ENCODE measurements at regions not wholly inside any gene's neighbourhood (a gene's known extent, or its start where the extent isn't known, plus 50 kb on each side); places are given as distances from the start of the nearest gene placed in this dataset.

- no peak overlapping the region for H3K4me3 ChIP-seq (replicated peaks; ENCODE audit: low read depth, low read length)
- TF ChIP-seq CTCF (IDR thresholded peaks at IDR 0.05; ENCODE audit: low read depth, low read length, missing control alignments): no peak
- no peak for DNase-seq (ENCODE audit: extremely low read depth, low read depth)
These were observed 1064.4 kb upstream of the ZEB2 start for GRCh38 chr2:145584353-145584752.

- no peak for TF ChIP-seq CTCF (IDR thresholded peaks at IDR 0.05; ENCODE audit: low read depth, low read length, missing control alignments)
- H3K4me3 ChIP-seq (replicated peaks; ENCODE audit: low read depth, low read length): no peak overlapping the region
These were observed 1053.7 kb upstream of the ZEB2 start for GRCh38 chr2:145573608-145574007.

GRCh38 chr2:145572238-145572637 lies 1052.3 kb upstream of the ZEB2 start:
- DNase-seq (ENCODE audit: extremely low read depth, low read depth): no peak
- no peak overlapping the region for H3K4me3 ChIP-seq (replicated peaks; ENCODE audit: low read depth, low read length)
- TF ChIP-seq CTCF (IDR thresholded peaks at IDR 0.05; ENCODE audit: low read depth, low read length, missing control alignments): no peak

More at GRCh38 chr2:145573608-145574007, 1053.7 kb upstream of the ZEB2 start:
- DNase-seq (ENCODE audit: extremely low read depth, low read depth): no peak

GRCh38 chr2:145569108-145569507 lies 1049.2 kb upstream of the ZEB2 start:
- no peak for DNase-seq (ENCODE audit: extremely low read depth, low read depth)
- no peak for TF ChIP-seq CTCF (IDR thresholded peaks at IDR 0.05; ENCODE audit: low read depth, low read length, missing control alignments)
- H3K4me3 ChIP-seq (replicated peaks; ENCODE audit: low read depth, low read length): no peak overlapping the region

DNA sequence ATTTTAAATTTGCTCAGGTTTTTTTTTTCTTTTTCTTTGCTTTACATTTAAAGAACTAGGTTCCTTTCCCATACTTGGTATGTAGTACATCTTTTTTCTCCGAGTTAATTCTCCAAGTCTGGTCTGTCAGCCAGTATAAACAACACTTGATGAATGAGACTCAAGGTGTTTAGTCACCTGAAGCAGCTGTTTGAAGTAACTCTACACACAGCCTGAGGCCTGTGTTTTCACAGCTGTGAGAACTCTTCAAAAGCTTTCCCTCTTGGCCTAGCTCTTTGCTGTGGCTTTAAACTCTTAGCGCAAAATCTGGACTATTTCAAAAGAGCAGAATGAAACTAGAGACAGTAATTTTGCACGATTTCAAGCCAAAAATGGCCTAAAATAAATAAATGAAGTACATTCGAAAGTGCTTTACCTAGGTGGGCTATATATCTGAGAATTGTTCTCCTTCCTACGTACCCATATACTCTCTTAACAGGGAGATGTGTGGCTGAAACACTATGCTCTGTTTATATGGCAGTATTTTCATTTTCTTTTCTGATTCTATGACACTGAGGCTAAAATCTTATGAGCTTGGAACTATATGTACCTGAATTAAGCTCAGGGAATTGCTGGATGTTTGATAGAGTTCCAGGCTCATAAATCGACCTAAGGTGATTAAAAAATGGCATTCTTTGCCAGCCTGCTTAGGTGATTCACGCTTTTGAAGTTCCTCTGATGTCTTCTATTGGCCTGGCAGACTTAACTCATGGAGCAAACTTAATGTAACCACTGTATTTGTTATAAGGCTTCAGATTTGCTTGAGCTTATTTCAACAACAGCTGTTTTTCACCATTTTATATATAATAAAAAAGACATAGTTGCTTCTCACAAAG lies 1044.1 kb upstream of the ZEB2 start:
- H3K4me3 ChIP-seq (replicated peaks; ENCODE audit: low read depth, low read length): no peak overlapping the region
- no peak for TF ChIP-seq CTCF (IDR thresholded peaks at IDR 0.05; ENCODE audit: low read depth, low read length, missing control alignments)
- no peak for DNase-seq (ENCODE audit: extremely low read depth, low read depth)

DNA sequence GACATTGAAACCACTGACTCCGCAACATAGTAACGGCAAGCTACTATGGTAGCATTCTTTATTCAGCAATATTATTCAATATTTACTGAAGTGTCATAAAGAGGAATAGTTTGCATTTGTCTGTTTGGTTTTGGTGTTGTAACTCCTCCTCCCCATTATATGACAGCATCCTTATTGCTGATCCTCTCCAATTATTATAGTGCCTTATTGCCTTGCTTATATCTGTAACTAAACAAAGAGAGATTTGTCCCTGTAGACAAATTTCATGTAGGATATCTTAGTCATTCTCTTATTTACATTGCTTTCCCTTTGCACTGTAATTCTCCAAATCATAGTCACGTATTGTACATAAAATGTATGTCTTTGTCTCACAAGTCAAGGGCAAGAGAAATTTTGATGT lies 1041.2 kb upstream of the ZEB2 start:
- no peak overlapping the region for H3K4me3 ChIP-seq (replicated peaks; ENCODE audit: low read depth, low read length)
- TF ChIP-seq CTCF (IDR thresholded peaks at IDR 0.05; ENCODE audit: low read depth, low read length, missing control alignments): no peak
- no peak for DNase-seq (ENCODE audit: extremely low read depth, low read depth)

Data from HFF-Myc (cell line).